RCC 7860 (cell line): ENCODE measurements at regions not wholly inside any gene's neighbourhood (a gene's known extent, or its start where the extent isn't known, plus 50 kb on each side); places are given as distances from the start of the nearest gene placed in this dataset.
"Not testable (repeated sequence)": the region's sequence is repeated elsewhere in the genome, so short reads cannot be mapped to it uniquely, and the experiment has no call there.

Source experiments
- DNase-seq: peaks from one replicate; pipeline ENCODE4 v3.0.0-alpha.2; 2015; ENCODE audit warnings: low spot score
- FAIRE-seq: peaks from 2 replicates; lab custom pipeline; 2012; peaks lifted over from hg19 to GRCh38; lab: Jason Lieb, UNC

- peak; percentile 21 for FAIRE-seq
- DNase-seq: peak; percentile 64
These were observed 62.0 kb upstream of the LMNTD1 start for GRCh38 chr12:25615119-25615518.

- FAIRE-seq (no peak), DNase-seq (no peak)
These were observed 63.2 kb upstream of the LMNTD1 start for GRCh38 chr12:25616286-25616685.

- no peak for FAIRE-seq
- no peak for DNase-seq
These were observed 64.9 kb upstream of the LMNTD1 start for GRCh38 chr12:25617991-25618390.

GRCh38 chr12:25623816-25624215 is 70.7 kb upstream of the LMNTD1 start:
- DNase-seq: no peak
- no peak for FAIRE-seq

DNA sequence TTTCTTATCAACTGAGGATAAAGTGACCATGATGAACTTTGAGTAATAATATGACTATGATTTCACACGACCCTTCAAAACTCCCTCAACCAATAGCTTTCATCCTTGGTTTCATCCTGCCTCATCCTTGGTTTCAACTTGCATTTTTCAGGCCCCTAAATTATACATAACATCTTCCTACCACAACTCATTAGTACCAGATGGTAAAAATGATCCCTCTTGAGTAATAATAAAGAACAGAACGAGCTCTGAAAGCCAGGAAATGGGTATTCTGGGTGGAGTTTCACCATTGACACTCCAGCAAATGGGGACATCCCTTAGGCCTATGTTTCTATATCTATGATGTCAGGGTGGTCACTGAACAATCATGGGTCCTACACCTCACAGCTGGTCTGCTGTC is 72.1 kb upstream of the LMNTD1 start:
- FAIRE-seq: no peak
- DNase-seq: no peak

DNA sequence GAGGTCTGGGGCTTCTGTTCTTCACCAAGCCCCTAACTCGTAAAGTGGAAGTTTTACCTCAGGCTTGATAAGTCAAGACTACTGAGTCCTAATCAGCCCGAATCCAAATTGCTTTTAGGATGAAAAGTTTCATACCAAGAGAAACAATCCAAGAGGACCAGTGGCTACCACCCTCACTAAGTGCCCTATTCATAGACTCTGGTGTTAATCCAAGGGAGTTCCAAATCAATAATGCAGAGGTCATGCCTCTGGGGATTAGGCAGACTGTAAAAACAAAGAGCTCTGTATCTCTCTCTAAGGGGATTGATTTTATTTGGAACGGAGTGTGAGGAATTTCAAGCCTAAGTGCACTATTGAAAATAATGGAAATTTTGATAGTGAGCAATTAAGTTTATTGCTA is 76.3 kb upstream of the LMNTD1 start:
- DNase-seq (no peak), FAIRE-seq (no peak)

- not testable (repeated sequence) for FAIRE-seq, DNase-seq
These were observed 77.8 kb upstream of the LMNTD1 start for GRCh38 chr12:25630735-25631515.

DNA sequence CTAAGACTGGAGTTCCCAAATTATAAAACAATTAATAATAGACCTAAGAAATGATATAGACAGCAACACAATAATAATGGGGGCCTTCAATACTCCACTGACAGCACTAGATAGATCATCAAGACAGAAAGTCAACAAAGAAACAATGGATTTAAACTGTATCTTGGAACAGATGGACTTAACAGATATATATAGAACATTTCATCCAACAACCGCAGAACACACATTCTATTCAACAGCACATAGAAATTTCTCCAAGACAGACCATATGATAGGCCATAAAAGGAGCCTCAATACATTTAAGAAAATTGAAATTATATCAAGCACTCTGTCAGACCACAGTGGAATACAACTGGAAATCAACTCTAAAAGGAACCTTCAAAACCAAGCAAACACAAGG is 80.1 kb upstream of the LMNTD1 start:
- not testable (repeated sequence) for DNase-seq, FAIRE-seq

GRCh38 chr12:25637752-25638151 is 84.7 kb upstream of the LMNTD1 start:
- FAIRE-seq: no peak

GRCh38 chr12:25639406-25639805 is 86.3 kb upstream of the LMNTD1 start:
- FAIRE-seq: no peak
- DNase-seq: no peak

More at GRCh38 chr12:25637752-25638151, 84.7 kb upstream of the LMNTD1 start:
- no peak for DNase-seq

GRCh38 chr12:25644979-25645378 is 91.9 kb upstream of the LMNTD1 start:
- DNase-seq (no peak), FAIRE-seq (no peak)

DNA sequence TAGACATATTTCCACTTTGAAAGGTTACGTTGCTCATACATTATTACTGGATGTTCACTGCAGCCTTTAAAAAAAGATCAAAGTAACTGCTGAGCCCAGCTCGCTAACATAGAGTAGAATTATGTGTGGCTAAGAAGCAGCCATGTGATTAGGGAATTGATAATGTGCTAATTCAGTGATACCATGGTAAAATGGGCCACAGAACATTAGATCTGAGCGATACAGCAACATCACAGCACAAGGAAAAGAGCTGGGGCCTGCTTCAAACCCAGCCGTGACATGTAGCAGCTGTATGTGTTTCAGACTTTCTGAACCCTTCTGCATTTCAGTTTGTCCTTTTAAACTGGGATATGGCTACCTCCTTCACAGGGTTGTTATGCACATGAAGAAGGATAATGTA is 92.3 kb upstream of the LMNTD1 start:
- FAIRE-seq: no peak
- DNase-seq: no peak

DNA sequence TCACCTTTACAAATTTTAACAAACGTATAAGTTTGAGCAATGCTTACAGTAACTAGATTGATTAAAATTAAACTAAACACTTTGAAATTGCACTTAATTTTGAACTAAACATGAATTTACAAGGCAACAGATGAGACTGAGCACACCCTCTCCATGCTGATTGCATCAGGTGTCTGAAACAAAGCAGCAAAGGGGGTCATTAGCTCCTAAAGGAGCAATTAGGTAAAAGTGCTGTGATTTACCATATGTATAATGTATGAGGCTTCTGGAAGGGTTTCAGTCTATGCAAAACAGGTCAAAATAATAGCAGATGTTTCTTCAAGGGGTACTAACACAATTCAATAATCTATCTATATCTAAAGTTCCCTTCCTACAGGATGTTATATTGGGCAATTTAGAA is 98.8 kb upstream of the LMNTD1 start:
- no peak for FAIRE-seq
- no peak for DNase-seq

- FAIRE-seq: no peak
- DNase-seq: no peak
These were observed 99.3 kb upstream of the LMNTD1 start for GRCh38 chr12:25652371-25652770.

DNA sequence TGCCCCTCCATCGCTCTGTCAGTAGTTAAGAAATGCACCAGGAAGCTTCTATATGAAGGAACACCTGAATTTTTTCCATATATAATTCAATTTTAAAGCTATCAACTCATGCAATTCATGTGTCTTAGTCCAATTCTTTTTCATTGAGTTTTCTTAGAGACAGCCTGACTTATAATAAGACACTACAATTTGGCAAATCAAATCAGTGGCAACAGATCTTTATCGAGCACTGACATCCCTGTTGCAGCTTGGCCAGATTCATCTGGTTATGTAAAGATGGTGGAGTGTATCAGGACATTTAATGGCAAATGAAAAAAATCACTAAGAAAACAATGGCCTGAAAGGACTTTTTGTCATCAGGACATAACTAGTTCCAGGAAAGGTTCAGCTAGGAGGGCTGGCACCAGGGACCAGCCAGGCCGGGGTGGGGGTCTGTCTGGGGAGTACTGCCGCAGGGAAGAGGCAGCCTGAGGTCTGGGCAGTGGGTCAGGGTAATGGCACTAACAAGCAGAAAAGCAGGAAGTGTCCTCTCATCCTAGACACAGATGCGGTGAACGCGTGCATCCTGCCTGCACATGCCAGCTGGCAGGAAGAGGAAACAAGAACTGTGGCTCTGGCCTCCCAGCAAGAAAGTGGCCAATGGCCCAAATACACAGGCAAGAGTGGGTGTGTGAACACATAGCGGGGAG is 100.5 kb upstream of the LMNTD1 start:
- DNase-seq: no peak
- FAIRE-seq: no peak

GRCh38 chr12:25655702-25656101 is 102.6 kb upstream of the LMNTD1 start:
- FAIRE-seq (no peak), DNase-seq (no peak)

GRCh38 chr12:25659621-25660020 is 106.5 kb upstream of the LMNTD1 start:
- no peak for DNase-seq
- FAIRE-seq: no peak

DNA sequence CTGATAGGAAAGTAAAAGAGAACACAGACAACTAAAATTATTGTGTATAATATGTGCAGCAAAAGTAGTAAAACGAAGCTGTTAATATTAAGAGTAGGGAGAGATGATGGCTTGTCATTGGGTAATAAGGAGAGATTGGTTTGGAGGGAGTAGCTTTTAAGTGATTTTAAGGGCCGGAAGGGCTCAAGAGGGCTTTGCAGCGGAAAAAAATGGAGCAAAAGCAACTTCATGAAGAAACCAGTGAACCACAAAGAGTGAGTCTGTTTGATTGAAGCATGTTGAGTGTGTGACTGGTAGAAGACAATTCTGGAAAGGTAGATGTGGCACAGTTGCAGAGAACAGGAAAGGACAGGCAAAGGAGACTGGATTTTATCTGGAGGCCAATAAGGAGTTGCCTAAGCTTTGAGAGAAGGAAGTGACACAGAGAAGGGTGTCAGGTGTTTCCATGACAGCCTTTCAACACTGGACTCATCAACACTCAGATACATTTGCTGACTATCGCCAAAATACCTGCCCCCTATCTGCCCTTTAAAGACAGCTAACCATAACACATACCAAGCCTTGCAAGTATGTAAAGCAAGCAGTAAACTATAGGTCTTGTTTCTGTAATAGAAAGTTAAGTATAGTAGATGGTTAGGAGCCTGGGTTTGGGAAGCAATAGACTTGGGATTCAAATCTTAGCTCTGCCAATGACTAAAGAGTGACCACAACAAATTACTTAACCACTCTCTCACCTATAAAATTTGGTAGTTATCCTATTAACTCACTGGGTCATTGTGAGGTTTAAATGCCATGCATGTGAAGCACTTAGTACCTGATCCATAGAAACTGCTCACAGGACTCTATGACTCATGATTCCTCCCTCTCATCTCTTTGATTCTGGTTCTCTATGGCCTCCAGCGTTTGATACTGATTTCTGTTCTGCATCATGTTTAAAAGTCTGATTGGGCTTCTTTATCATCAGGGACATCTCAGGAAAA is 117.3 kb upstream of the LMNTD1 start:
- FAIRE-seq (no peak), DNase-seq (peak; percentile 13)

DNA sequence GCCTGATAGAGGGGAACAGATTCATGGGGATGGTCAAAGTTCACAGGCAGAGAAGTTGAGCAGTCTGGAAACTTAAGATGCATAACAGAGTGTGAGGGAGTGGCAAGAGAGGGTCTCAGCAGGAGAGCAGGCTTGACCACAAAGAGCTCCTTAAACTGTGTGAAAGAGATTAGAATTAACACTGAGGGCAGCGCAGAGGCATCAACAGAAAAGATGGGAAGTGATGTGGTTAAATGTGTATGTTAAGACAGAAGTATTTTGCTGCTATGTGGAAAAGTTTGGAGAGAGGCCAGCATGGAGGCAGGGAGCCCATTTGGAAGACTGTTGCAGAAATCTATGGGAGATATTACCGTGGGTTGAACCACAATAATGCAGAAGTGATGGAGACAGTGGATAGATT is 122.7 kb upstream of the LMNTD1 start:
- no peak for FAIRE-seq
- no peak for DNase-seq

- DNase-seq (no peak), FAIRE-seq (no peak)
These were observed 124.3 kb upstream of the LMNTD1 start for GRCh38 chr12:25677232-25677937.

GRCh38 chr12:25681580-25681979 is 128.5 kb upstream of the LMNTD1 start:
- FAIRE-seq (no peak), DNase-seq (no peak)
